Trophoblast cell (in vitro differentiated cells and primary cell): ENCODE measurements at regions not wholly inside any gene's neighbourhood (a gene's known extent, or its start where the extent isn't known, plus 50 kb on each side); places are given as distances from the start of the nearest gene placed in this dataset.
"Not testable (repeated sequence)": the region's sequence is repeated elsewhere in the genome, so short reads cannot be mapped to it uniquely, and the experiment has no call there.

ENCODE experiments used
- DNase-seq, 2 donors: peaks; one replicate each; pipeline ENCODE4 v3.0.0-alpha.2; 2016
- H2AFZ ChIP-seq: 2 replicates; pipeline ENCODE4 v1.6.1; 2013; ENCODE audit warnings: low read length, moderate library complexity, mild to moderate bottlenecking; ENCODE audit not compliant: insufficient read depth, poor library complexity
- H2AK5ac ChIP-seq: 2 replicates; pipeline ENCODE4 v1.6.1; 2013; ENCODE audit warnings: mild to moderate bottlenecking, low read length
- H2BK120ac ChIP-seq: 2 replicates; pipeline ENCODE4 v1.6.1; 2013; ENCODE audit warnings: low read length, mild to moderate bottlenecking, moderate library complexity; ENCODE audit not compliant: insufficient read depth, poor library complexity
- H2BK12ac ChIP-seq: 2 replicates; pipeline ENCODE4 v1.6.1; 2013; ENCODE audit warnings: mild to moderate bottlenecking, low read length, moderate library complexity
- H2BK5ac ChIP-seq: 2 replicates; pipeline ENCODE4 v1.6.1; 2013; ENCODE audit warnings: low read length, low read depth, moderate library complexity, mild to moderate bottlenecking; ENCODE audit not compliant: poor library complexity
- H3K14ac ChIP-seq: 2 replicates; pipeline ENCODE4 v1.6.1; 2013; ENCODE audit warnings: mild to moderate bottlenecking, low read length
- H3K18ac ChIP-seq: 2 replicates; pipeline ENCODE4 v1.6.1; 2013; ENCODE audit warnings: mild to moderate bottlenecking, low read length
- H3K23ac ChIP-seq: 2 replicates; pipeline ENCODE4 v1.6.1; 2013; ENCODE audit warnings: low read length
- H3K27ac ChIP-seq: 2 replicates; pipeline ENCODE4 v1.5.1; 2013; ENCODE audit warnings: low read depth, mild to moderate bottlenecking, inconsistent platforms, low read length, moderate library complexity
- H3K27me3 ChIP-seq: 2 replicates; pipeline ENCODE4 v1.6.1; 2013; ENCODE audit warnings: inconsistent platforms, mild to moderate bottlenecking, low read length, moderate library complexity; ENCODE audit not compliant: insufficient read depth
- H3K36me3 ChIP-seq, 2 experiments: 1 replicate in 1 of 2; 2 replicates in 1 of 2; pipeline ENCODE4 v1.6.1; 2013; ENCODE audit warnings: low read length in 2 of 2, mild to moderate bottlenecking in 2 of 2, moderate library complexity in 1 of 2; ENCODE audit not compliant: insufficient read depth in 2 of 2, control insufficient read depth in 1 of 2
- H3K4ac ChIP-seq: 2 replicates; pipeline ENCODE4 v1.6.1; 2013; ENCODE audit warnings: low read depth, mild to moderate bottlenecking, low read length, moderate library complexity
- H3K4me1 ChIP-seq, 2 experiments: 1 replicate in 1 of 2; 2 replicates in 1 of 2; pipeline ENCODE4 v1.6.1; 2013; ENCODE audit warnings: low read length in 2 of 2, mild to moderate bottlenecking in 2 of 2, moderate library complexity in 1 of 2; ENCODE audit not compliant: insufficient read depth in 2 of 2, control insufficient read depth in 1 of 2
- H3K4me2 ChIP-seq: 2 replicates; pipeline ENCODE4 v1.6.1; 2013; ENCODE audit warnings: inconsistent platforms, mild to moderate bottlenecking, low read length, moderate library complexity
- H3K4me3 ChIP-seq: 2 replicates; pipeline ENCODE4 v1.5.1; 2013; ENCODE audit warnings: mild to moderate bottlenecking, low read depth, low read length, inconsistent platforms
- H3K79me1 ChIP-seq: one replicate; pipeline ENCODE4 v1.6.1; 2013; ENCODE audit warnings: low read length
- H3K79me2 ChIP-seq: 2 replicates; pipeline ENCODE4 v1.6.1; 2013; ENCODE audit warnings: low read length, mild to moderate bottlenecking; ENCODE audit not compliant: control insufficient read depth, insufficient read depth, poor library complexity
- H3K9ac ChIP-seq: 2 replicates; pipeline ENCODE4 v1.6.1; 2013; ENCODE audit warnings: mild to moderate bottlenecking, low read length
- H3K9me3 ChIP-seq: 2 replicates; pipeline ENCODE4 v1.6.1; 2013; ENCODE audit warnings: low read depth, mild to moderate bottlenecking, control low read depth, inconsistent platforms, low read length; ENCODE audit not compliant: insufficient read depth
- H4K12ac ChIP-seq: 2 replicates; pipeline ENCODE4 v1.6.1; 2013; ENCODE audit warnings: low read depth, mild to moderate bottlenecking, low read length, moderate library complexity
- H4K8ac ChIP-seq: 2 replicates; pipeline ENCODE4 v1.6.1; 2013; ENCODE audit warnings: low read depth, mild to moderate bottlenecking, low read length, moderate library complexity
- H4K91ac ChIP-seq: one replicate; pipeline ENCODE4 v1.6.1; 2013; ENCODE audit warnings: low read depth, mild to moderate bottlenecking, low read length, moderate library complexity
- WGBS: extraction: QIAGEN DNeasy Blood & Tissue Kit; methylation state at CpG from one replicate; pipeline ENCODE4 v1.1.7; 2013; ENCODE audit warnings: missing lambda C conversion rate; ENCODE audit not compliant: insufficient read length, insufficient coverage; ENCODE audit errors: extremely low coverage; 5-methylcytosine and 5-hydroxymethylcytosine counted together

- no CpG with 5 or more reads among the region's 5 CpGs for WGBS
- H4K12ac ChIP-seq = no peak overlapping the region
- no peak overlapping the region for H3K23ac ChIP-seq
- H2AFZ ChIP-seq = no peak overlapping the region
- H3K4me3 ChIP-seq = no peak overlapping the region
- H2BK120ac ChIP-seq = peak overlapping the region; percentile 55
- H3K27me3 ChIP-seq = no peaks in the 10 kb centered on the region
- H3K36me3 ChIP-seq = no peaks in the 10 kb centered on the region
- no peak overlapping the region for H3K27ac ChIP-seq
- H2BK5ac ChIP-seq = no peak overlapping the region
- no peak overlapping the region for H3K4me2 ChIP-seq
- H4K8ac ChIP-seq = no peak overlapping the region
- H2AK5ac ChIP-seq = no peak overlapping the region
- peaks cover 6% of the 10 kb centered on the region for H3K79me1 ChIP-seq
- H3K9ac ChIP-seq = no peak overlapping the region
- peak overlapping the region; percentile 38 for H3K14ac ChIP-seq
- no peaks in the 10 kb centered on the region for H3K9me3 ChIP-seq
- H3K4me1 ChIP-seq = peaks cover 19 to 21% of the 10 kb centered on the region in 2 experiments
- H2BK12ac ChIP-seq = peak overlapping the region; percentile 93
- H3K18ac ChIP-seq = peak overlapping the region; percentile 46
- no peak overlapping the region for H4K91ac ChIP-seq
- H3K4ac ChIP-seq = no peak overlapping the region
- H3K79me2 ChIP-seq = no peaks in the 10 kb centered on the region
- DNase-seq = no peak
These were observed 71.9 kb downstream of the ARRDC3 start for GRCh38 chr5:91311168-91311696.

- not testable (repeated sequence) for H3K79me2 ChIP-seq, H4K91ac ChIP-seq, H3K4me3 ChIP-seq, H4K8ac ChIP-seq, H3K18ac ChIP-seq, H3K4ac ChIP-seq, H2AFZ ChIP-seq, DNase-seq, H3K27me3 ChIP-seq, H4K12ac ChIP-seq, H2BK12ac ChIP-seq, H2AK5ac ChIP-seq, H3K9me3 ChIP-seq, H3K27ac ChIP-seq, H3K9ac ChIP-seq, H2BK5ac ChIP-seq, H3K23ac ChIP-seq, H2BK120ac ChIP-seq, H3K36me3 ChIP-seq, H3K14ac ChIP-seq, H3K4me2 ChIP-seq, H3K79me1 ChIP-seq
- peaks cover 8 to 11% of the 10 kb centered on the region in 2 experiments for H3K4me1 ChIP-seq
- WGBS = no CpG with 5 or more reads among the region's 5 CpGs
These were observed 75.0 kb downstream of the ARRDC3 start for GRCh38 chr5:91308157-91308556.

GRCh38 chr5:91307048-91307447 is 76.1 kb downstream of the ARRDC3 start:
- Histone ChIP-seq H3K9ac (no peak overlapping the region), H2AFZ (no peak overlapping the region), H2BK12ac (no peak overlapping the region), H3K9me3 (no peaks in the 10 kb centered on the region), H3K4me3 (no peak overlapping the region), H3K4me2 (no peak overlapping the region), H3K23ac (no peak overlapping the region), H4K8ac (no peak overlapping the region), H2BK5ac (no peak overlapping the region), H2AK5ac (no peak overlapping the region), H3K18ac (no peak overlapping the region), H3K27me3 (no peaks in the 10 kb centered on the region), H2BK120ac (no peak overlapping the region), H3K4ac (no peak overlapping the region), H3K79me1 (peaks cover under 1% of the 10 kb centered on the region), H4K12ac (no peak overlapping the region), H3K36me3 (no peaks in the 10 kb centered on the region), H3K4me1 (peaks cover 5 to 6% of the 10 kb centered on the region in 2 experiments), H3K27ac (no peak overlapping the region), H3K79me2 (no peaks in the 10 kb centered on the region), H4K91ac (no peak overlapping the region), H3K14ac (no peak overlapping the region)
- no peak for DNase-seq
- no CpG with 5 or more reads among the region's 4 CpGs for WGBS

GRCh38 chr5:91306497-91306896 is 76.6 kb downstream of the ARRDC3 start:
- H3K27me3 ChIP-seq = no peaks in the 10 kb centered on the region
- no peak overlapping the region for H3K14ac ChIP-seq
- H3K9me3 ChIP-seq = no peaks in the 10 kb centered on the region
- no CpG with 5 or more reads among the region's 3 CpGs for WGBS
- no peak overlapping the region for H2AK5ac ChIP-seq
- no peaks in the 10 kb centered on the region for H3K79me1 ChIP-seq
- H2BK5ac ChIP-seq = no peak overlapping the region
- H4K91ac ChIP-seq = no peak overlapping the region
- no peak overlapping the region for H2BK12ac ChIP-seq
- H3K79me2 ChIP-seq = no peaks in the 10 kb centered on the region
- peaks cover 3 to 4% of the 10 kb centered on the region in 2 experiments for H3K4me1 ChIP-seq
- no peak overlapping the region for H3K18ac ChIP-seq
- no peak overlapping the region for H4K12ac ChIP-seq
- no peak overlapping the region for H4K8ac ChIP-seq
- H2BK120ac ChIP-seq = no peak overlapping the region
- DNase-seq = no peak
- H3K36me3 ChIP-seq = no peaks in the 10 kb centered on the region
- H3K9ac ChIP-seq = no peak overlapping the region
- H3K4me3 ChIP-seq = no peak overlapping the region
- no peak overlapping the region for H3K27ac ChIP-seq
- H3K23ac ChIP-seq = no peak overlapping the region
- no peak overlapping the region for H3K4ac ChIP-seq
- H2AFZ ChIP-seq = no peak overlapping the region
- H3K4me2 ChIP-seq = no peak overlapping the region
